NCI-H526 treated with DMSO at 0.1 percent for 48 hours (cell line): ENCODE measurements at regions not wholly inside any gene's neighbourhood (a gene's known extent, or its start where the extent isn't known, plus 50 kb on each side); places are given as distances from the start of the nearest gene placed in this dataset.

Experiments
- DNase-seq: peaks from one replicate; lab custom pipeline; 2025; lab: John Stamatoyannopoulos, UW

GRCh38 chr5:127993476-127993875 lies 90.1 kb upstream of the SLC12A2 start:
- no peak for DNase-seq

GRCh38 chr5:127994087-127994660 lies 89.4 kb upstream of the SLC12A2 start:
- DNase-seq: no peak

- no peak for DNase-seq
These were observed 88.0 kb upstream of the SLC12A2 start for GRCh38 chr5:127995556-127995955.

GRCh38 chr5:127997201-127997704 lies 86.3 kb upstream of the SLC12A2 start:
- DNase-seq: peak; percentile 51

GRCh38 chr5:127998950-127999615 lies 84.5 kb upstream of the SLC12A2 start:
- no peak for DNase-seq

GRCh38 chr5:127999909-128000308 lies 83.7 kb upstream of the SLC12A2 start:
- no peak for DNase-seq

- DNase-seq: no peak
These were observed 81.1 kb upstream of the SLC12A2 start for GRCh38 chr5:128002425-128002824.

- DNase-seq: no peak
These were observed 75.6 kb upstream of the SLC12A2 start for GRCh38 chr5:128007939-128008338.

GRCh38 chr5:128009403-128009802 lies 74.2 kb upstream of the SLC12A2 start:
- no peak for DNase-seq

GRCh38 chr5:128011339-128011738 lies 72.2 kb upstream of the SLC12A2 start:
- DNase-seq: no peak

- no peak for DNase-seq
These were observed 69.0 kb upstream of the SLC12A2 start for GRCh38 chr5:128014578-128014977.

GRCh38 chr5:128015478-128015877 lies 68.1 kb upstream of the SLC12A2 start:
- DNase-seq: no peak

- no peak for DNase-seq
These were observed 67.6 kb upstream of the SLC12A2 start for GRCh38 chr5:128015978-128016377.

GRCh38 chr5:128019391-128019790 lies 64.2 kb upstream of the SLC12A2 start:
- no peak for DNase-seq

- DNase-seq: no peak
These were observed 63.6 kb upstream of the SLC12A2 start for GRCh38 chr5:128020012-128020411.

GRCh38 chr5:128021411-128021810 lies 62.2 kb upstream of the SLC12A2 start:
- DNase-seq: no peak
